ENCODE measurements at regions not wholly inside any gene's neighbourhood (a gene's known extent, or its start where the extent isn't known, plus 50 kb on each side); places are given as distances from the start of the nearest gene placed in this dataset.

DNA sequence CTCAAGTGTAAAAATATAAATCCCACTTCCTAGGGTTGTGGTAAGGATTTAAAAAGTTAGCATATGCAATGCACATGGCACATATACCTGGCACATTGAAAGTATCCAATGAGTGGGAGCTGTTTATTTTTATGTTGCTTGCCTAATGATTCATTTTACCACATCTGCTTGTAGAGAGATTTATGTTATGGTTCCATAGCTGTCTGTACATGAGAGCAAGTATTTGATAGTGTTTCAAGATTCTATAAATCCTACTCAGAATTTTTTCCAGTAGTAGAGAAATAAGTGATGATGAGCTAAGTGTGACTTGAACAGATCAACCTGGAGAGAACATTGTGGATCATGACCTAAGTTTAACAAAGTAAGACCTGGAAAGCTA lies 125.3 kb upstream of the SPTLC3 start:
- no peak for DNase-seq (ENCODE audit: extremely low spot score)
- POLR2A ChIA-PET, result no interaction called here
- TF ChIP-seq, protein P1, sequence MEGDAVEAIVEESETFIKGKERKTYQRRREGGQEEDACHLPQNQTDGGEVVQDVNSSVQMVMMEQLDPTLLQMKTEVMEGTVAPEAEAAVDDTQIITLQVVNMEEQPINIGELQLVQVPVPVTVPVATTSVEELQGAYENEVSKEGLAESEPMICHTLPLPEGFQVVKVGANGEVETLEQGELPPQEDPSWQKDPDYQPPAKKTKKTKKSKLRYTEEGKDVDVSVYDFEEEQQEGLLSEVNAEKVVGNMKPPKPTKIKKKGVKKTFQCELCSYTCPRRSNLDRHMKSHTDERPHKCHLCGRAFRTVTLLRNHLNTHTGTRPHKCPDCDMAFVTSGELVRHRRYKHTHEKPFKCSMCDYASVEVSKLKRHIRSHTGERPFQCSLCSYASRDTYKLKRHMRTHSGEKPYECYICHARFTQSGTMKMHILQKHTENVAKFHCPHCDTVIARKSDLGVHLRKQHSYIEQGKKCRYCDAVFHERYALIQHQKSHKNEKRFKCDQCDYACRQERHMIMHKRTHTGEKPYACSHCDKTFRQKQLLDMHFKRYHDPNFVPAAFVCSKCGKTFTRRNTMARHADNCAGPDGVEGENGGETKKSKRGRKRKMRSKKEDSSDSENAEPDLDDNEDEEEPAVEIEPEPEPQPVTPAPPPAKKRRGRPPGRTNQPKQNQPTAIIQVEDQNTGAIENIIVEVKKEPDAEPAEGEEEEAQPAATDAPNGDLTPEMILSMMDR (IDR thresholded peaks at IDR 0.05; ENCODE audit: control extremely low read depth, extremely low read depth, low read depth, missing control alignments), result no peak
- CTCF ChIA-PET, result interaction anchor here (1.6 kb wide), 1 partner anchor 26 kb away, joined by 5 read pairs; no protein-coding TSS in a partner anchor

DNA sequence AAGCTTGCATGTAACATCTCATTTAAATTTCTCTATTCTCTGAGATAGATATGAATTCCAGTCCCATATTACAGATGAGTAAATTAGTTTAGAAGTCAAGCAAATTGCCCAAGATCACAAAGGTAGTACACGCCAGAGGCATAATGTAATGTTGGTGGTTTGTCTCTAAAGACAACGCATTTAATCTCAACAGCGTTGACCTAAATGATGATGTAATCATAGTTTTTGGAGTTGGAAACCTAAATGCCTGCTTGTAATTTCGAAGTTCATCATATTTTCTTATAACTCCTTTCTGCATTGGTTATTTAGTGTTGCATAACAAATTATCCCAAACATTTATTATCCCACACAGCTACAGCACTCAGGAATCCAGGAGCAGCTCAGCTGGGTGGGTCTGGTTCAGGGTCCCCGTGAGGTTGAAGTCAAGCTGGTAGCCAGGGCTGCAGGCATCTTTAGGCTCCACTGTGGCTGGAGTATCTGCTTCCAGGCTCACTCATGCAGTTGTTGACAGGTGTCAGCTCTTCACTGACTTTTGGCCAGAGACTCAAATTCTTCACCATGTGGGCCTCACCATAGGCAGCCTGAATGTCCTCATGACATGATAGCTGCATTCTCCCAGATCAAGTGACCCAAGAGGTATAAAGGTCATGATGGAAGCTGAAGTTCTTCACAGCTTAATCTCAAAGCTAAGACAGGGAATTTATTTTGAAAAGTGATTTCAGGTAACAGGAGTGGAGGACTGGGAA lies 122.0 kb upstream of the SPTLC3 start:
- ChIA-PET CTCF (interaction anchor here (0.9 to 1.0 kb wide), 2 partner anchors 10 to 15 kb away, joined by 3 to 4 read pairs; no protein-coding TSS in a partner anchor), POLR2A (no interaction called here)
- DNase-seq (ENCODE audit: extremely low spot score), result no peak
- TF ChIP-seq, protein P1 (IDR thresholded peaks at IDR 0.05; ENCODE audit: control extremely low read depth, extremely low read depth, low read depth, missing control alignments), result no peak

DNA sequence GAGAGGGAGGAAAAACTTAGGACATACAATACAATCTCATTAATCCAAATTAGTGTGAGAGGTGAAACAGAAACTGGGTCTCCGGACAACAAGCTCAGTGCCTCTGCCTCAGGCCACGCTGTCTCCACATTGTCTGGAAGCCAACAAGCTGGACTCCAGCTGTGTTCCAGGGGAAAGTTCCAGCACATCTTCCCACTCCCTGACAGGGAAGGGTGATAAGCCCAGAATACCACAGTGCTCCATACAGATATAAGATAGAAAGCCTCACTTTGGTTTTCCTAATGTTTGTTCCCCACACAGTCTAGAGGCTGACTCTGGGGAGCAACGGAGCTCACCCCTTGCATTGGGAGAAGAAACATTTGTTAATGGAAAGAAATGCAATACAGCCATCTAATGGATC lies 117.1 kb upstream of the SPTLC3 start:
- DNase-seq (ENCODE audit: extremely low spot score), result no peak
- CTCF ChIA-PET, result no interaction called here
- TF ChIP-seq, protein P1 (IDR thresholded peaks at IDR 0.05; ENCODE audit: control extremely low read depth, extremely low read depth, low read depth, missing control alignments), result no peak
- POLR2A ChIA-PET, result no interaction called here

DNA sequence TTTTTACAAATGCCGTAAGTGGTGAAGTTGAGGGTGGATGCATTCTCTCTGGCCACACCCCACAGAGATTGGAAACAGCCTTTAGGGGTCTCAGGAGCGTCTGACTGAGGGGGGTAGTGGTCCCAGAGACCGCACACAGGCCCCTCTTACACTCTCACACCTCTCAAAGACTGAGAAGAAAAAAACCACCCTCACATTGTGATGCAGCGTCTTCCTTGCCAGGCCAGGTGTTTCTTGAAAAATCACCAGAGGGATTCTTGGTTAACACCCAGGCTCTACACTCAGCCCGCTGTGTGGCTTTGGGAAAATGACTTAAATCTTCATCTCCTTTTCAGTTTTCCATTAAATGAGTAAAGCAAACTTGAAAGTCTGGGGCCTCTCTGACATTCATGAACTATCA lies 115.8 kb upstream of the SPTLC3 start:
- TF ChIP-seq, protein P1 (IDR thresholded peaks at IDR 0.05; ENCODE audit: control extremely low read depth, extremely low read depth, low read depth, missing control alignments), result no peak
- CTCF ChIA-PET, result no interaction called here
- POLR2A ChIA-PET, result no interaction called here
- no peak for DNase-seq (ENCODE audit: extremely low spot score)

DNA sequence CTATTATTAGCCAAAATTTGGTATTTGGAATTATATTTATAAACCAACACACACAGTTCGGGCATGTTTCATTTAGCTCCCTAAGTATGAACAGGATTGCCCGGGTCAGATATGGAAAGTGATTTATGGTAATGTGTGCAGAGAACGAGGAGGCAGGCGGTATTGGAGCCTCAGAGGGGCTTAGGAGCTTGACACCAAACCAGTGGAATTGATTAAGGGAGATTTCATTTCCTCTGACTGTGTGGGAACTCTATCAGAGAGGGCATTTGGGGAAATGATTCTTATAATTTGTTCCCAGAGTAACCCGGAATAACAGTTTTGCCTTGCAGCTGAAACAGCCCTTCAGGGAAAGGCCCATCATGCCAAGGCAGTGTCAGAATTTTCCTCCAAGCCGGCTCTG lies 115.1 kb upstream of the SPTLC3 start:
- ChIA-PET CTCF (no interaction called here), POLR2A (no interaction called here)
- TF ChIP-seq, protein P1 (IDR thresholded peaks at IDR 0.05; ENCODE audit: control extremely low read depth, extremely low read depth, low read depth, missing control alignments), result no peak
- DNase-seq (ENCODE audit: extremely low spot score), result no peak

DNA sequence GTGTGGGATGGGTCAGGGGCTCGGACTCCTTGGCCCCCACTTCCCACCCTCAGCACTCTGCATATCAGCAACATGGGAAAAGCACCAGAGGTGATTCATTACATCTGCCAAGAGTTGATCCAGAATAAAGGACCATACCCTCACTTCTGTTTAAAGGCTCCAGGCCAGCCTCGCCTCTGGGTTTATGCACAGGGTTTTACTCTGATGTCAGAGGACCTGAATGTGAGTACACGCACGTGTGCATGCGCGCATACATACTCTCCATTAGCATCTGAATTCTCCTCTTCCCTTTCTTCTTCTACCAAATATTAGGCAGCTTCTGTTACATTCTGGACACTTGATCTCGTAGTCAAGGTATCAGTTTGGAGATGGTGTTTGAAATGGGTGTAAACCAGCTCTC lies 114.7 kb upstream of the SPTLC3 start:
- CTCF ChIA-PET, result no interaction called here
- no peak for DNase-seq (ENCODE audit: extremely low spot score)
- POLR2A ChIA-PET, result no interaction called here
- TF ChIP-seq, protein P1 (IDR thresholded peaks at IDR 0.05; ENCODE audit: control extremely low read depth, extremely low read depth, low read depth, missing control alignments), result no peak

All from GM10248 (cell line).